PC-3 (cell line): ENCODE measurements at regions not wholly inside any gene's neighbourhood (a gene's known extent, or its start where the extent isn't known, plus 50 kb on each side); places are given as distances from the start of the nearest gene placed in this dataset.

Experiments used
- ATAC-seq: fragments of 200-7000 bp; cut with Tn5 transposase; 2 replicates; pipeline ENCODE4 v1.9.1; 2020; ENCODE audit warnings: mild to moderate bottlenecking, moderate library complexity
- BruUV-seq: library from RNA; stranded (reverse); fragments of 400-500 nt; replicated peaks from 2 replicates; lab custom pipeline; 2021; lab: Mats Ljungman, UMichigan
- CTCF ChIA-PET: fragments of 300-600 bp; sonication (Branson Sonifier 250); formaldehyde crosslinking; loops from one replicate; lab custom pipeline; 2022; ENCODE audit warnings: antibody characterized with exemption; lab: Charles Lee
- POLR2A ChIA-PET: fragments of 300-600 bp; sonication (Branson Sonifier 250); formaldehyde crosslinking; loops from one replicate; lab custom pipeline; 2022; ENCODE audit warnings: antibody characterized with exemption; ENCODE audit not compliant: unreplicated experiment; lab: Charles Lee
- DNase-seq: peaks from one replicate; pipeline ENCODE4 v3.0.0-alpha.2; 2015
- H2AFZ ChIP-seq: fragments of 300-600 bp; sonication (generic); 2 replicates; pipeline ENCODE4 v1.6.0; 2016; ENCODE audit warnings: antibody characterized with exemption, low read length
- H3F3A ChIP-seq: fragments of 300-600 bp; sonication (generic); one replicate; pipeline ENCODE4 v1.6.0; 2017; ENCODE audit warnings: antibody characterized with exemption, low read length, control low read depth, mild to moderate bottlenecking; ENCODE audit not compliant: unreplicated experiment
- H3K27ac ChIP-seq: fragments of 300-600 bp; sonication (generic); 2 replicates; pipeline ENCODE4 v1.5.1; 2016; ENCODE audit warnings: mild to moderate bottlenecking, low read length
- H3K27me3 ChIP-seq: fragments of 300-600 bp; sonication (generic); 2 replicates; pipeline ENCODE4 v1.6.1; 2016; ENCODE audit warnings: low read length, mixed read lengths
- H3K36me3 ChIP-seq: fragments of 300-600 bp; sonication (generic); 2 replicates; pipeline ENCODE4 v1.6.1; 2016; ENCODE audit warnings: low read depth, mixed run types, low read length, mixed read lengths
- H3K4me1 ChIP-seq: fragments of 300-600 bp; sonication (generic); 2 replicates; pipeline ENCODE4 v1.5.1; 2016; ENCODE audit warnings: low read length; ENCODE audit not compliant: insufficient read depth
- H3K4me2 ChIP-seq: fragments of 300-600 bp; sonication (generic); 2 replicates; pipeline ENCODE4 v1.6.0; 2016; ENCODE audit warnings: low read length
- H3K4me3 ChIP-seq: fragments of 300-600 bp; sonication (generic); 2 replicates; pipeline ENCODE4 v1.5.1; 2016; ENCODE audit warnings: mild to moderate bottlenecking, low read length, mixed read lengths
- H3K79me2 ChIP-seq: fragments of 300-600 bp; sonication (generic); 2 replicates; pipeline ENCODE4 v1.6.1; 2017; ENCODE audit warnings: low read length, mixed read lengths
- H3K9ac ChIP-seq: fragments of 300-600 bp; sonication (generic); 2 replicates; pipeline ENCODE4 v1.6.0; 2016; ENCODE audit warnings: mild to moderate bottlenecking, low read length
- H3K9me2 ChIP-seq: fragments of 300-600 bp; sonication (generic); replicated peaks from 2 replicates; pipeline ENCODE4 v1.6.1; 2016; ENCODE audit warnings: mixed run types, low read length, mixed read lengths
- H3K9me3 ChIP-seq: fragments of 300-600 bp; sonication (generic); 2 replicates; pipeline ENCODE4 v1.6.1; 2016; ENCODE audit warnings: low read length, mixed read lengths
- H4K20me1 ChIP-seq: fragments of 300-600 bp; sonication (generic); 2 replicates; pipeline ENCODE4 v1.6.1; 2016; ENCODE audit warnings: low read length, mixed read lengths
- EZH2 ChIP-seq: fragments of 300-600 bp; sonication (generic); IDR thresholded peaks from one replicate; pipeline ENCODE4 v1.6.1; 2017; ENCODE audit warnings: antibody characterized with exemption, mild to moderate bottlenecking, low read length; ENCODE audit not compliant: unreplicated experiment
- EZH2phosphoT487 ChIP-seq: fragments of 300-600 bp; sonication (generic); IDR thresholded peaks from 2 replicates; pipeline ENCODE4 v1.6.1; 2018; ENCODE audit warnings: mild to moderate bottlenecking, antibody characterized with exemption, low read length, borderline replicate concordance
- intact Hi-C: fragments of 100-400 bp; cut with micrococcal nuclease; formaldehyde crosslinking; loops from 2 replicates; pipeline ENCODE4 v1.9.0; 2023
- TF ChIP-seq, protein P1 (sequence below): fragments of 300-600 bp; sonication (generic); conservative IDR thresholded peaks from 2 replicates; pipeline ENCODE4 v1.5.1; 2017; ENCODE audit warnings: antibody characterized with exemption, low read depth, mild to moderate bottlenecking, low read length

DNA sequence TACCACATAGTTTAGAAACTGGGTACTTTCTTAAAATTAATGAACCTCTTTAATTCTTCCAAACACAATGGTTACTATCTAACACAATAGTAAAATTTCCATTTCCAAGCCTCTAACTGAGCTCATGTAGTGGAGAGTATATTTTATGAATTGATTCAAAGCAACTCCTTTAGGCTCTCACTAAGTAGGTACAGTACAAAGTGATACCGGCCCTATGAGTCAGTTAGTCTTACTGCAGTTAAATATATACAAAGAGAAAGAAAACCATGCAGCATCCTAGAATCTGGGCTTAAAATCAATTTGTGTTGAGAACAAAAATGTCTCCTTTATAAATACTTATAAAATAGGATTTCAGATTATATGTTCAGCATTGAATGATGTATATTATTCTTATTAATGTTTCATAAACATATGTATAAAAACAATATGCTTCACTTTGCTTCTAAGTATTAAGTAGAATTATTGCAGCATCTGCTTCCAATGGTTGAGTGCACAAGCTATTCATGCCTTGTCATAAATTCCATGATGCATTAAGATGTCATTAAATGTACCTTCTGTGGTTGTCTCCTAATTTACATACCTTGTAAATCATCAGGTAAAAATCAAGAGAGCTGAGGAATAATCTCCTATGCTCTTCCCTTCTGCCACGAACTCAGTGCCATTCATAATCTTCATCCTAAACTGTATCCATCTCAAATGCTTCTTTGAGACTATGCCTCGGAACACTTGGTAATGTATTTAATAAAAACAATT, 1037.8 kb downstream of the STPG2 start:
- Histone ChIP-seq H3K4me2 (no peak overlapping the region), H3F3A (no peaks in the 10 kb centered on the region), H3K9me3 (no peaks in the 10 kb centered on the region), H3K4me3 (no peak overlapping the region), H3K27me3 (no peaks in the 10 kb centered on the region), H3K9me2 (no peaks in the 10 kb centered on the region), H3K9ac (no peak overlapping the region), H3K27ac (no peak overlapping the region), H3K79me2 (no peaks in the 10 kb centered on the region), H2AFZ (no peak overlapping the region), H4K20me1 (no peaks in the 10 kb centered on the region), H3K4me1 (no peaks in the 10 kb centered on the region), H3K36me3 (no peaks in the 10 kb centered on the region)
- ChIA-PET POLR2A (no interaction called here), CTCF (no interaction called here)
- intact Hi-C loops = no loop called here
- DNase-seq (no peak), ATAC-seq (no peak)
- TF ChIP-seq EZH2 (no peak), EZH2phosphoT487 (no peak)
- TF ChIP-seq, protein P1, sequence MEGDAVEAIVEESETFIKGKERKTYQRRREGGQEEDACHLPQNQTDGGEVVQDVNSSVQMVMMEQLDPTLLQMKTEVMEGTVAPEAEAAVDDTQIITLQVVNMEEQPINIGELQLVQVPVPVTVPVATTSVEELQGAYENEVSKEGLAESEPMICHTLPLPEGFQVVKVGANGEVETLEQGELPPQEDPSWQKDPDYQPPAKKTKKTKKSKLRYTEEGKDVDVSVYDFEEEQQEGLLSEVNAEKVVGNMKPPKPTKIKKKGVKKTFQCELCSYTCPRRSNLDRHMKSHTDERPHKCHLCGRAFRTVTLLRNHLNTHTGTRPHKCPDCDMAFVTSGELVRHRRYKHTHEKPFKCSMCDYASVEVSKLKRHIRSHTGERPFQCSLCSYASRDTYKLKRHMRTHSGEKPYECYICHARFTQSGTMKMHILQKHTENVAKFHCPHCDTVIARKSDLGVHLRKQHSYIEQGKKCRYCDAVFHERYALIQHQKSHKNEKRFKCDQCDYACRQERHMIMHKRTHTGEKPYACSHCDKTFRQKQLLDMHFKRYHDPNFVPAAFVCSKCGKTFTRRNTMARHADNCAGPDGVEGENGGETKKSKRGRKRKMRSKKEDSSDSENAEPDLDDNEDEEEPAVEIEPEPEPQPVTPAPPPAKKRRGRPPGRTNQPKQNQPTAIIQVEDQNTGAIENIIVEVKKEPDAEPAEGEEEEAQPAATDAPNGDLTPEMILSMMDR = no peak
- BruUV-seq = no TSS peak

DNA sequence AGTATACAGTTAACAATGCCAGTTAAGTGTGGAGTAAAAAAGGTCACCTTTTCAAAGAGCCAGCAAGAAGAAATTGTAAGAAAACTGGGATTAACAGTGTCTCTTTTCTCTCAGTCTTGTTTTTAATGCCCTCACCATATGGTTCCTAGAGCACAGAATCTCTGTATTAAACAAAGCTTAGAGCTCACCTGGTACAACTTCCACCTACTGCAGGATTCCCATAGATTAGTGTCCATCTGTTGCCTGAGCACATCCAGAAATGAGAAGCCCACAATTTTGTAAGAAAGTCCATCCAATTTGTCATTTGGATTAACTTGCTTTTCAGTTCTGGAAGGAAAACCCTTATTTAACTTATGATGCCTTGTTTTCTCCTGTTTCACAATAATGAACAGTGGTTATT, 1037.1 kb downstream of the STPG2 start:
- no peaks in the 10 kb centered on the region for H3K9me2 ChIP-seq
- no peak for DNase-seq
- no peak overlapping the region for H2AFZ ChIP-seq
- H3K4me3 ChIP-seq = no peak overlapping the region
- intact Hi-C loops = no loop called here
- no peaks in the 10 kb centered on the region for H3K79me2 ChIP-seq
- H3K9me3 ChIP-seq = no peaks in the 10 kb centered on the region
- no peaks in the 10 kb centered on the region for H3K4me1 ChIP-seq
- ChIA-PET CTCF (no interaction called here), POLR2A (no interaction called here)
- no peaks in the 10 kb centered on the region for H3K36me3 ChIP-seq
- H4K20me1 ChIP-seq = no peaks in the 10 kb centered on the region
- no peaks in the 10 kb centered on the region for H3K27me3 ChIP-seq
- H3K27ac ChIP-seq = no peak overlapping the region
- no peaks in the 10 kb centered on the region for H3F3A ChIP-seq
- TF ChIP-seq EZH2phosphoT487 = no peak
- TF ChIP-seq, protein P1 = no peak
- TF ChIP-seq EZH2 = no peak
- ATAC-seq = no peak
- H3K9ac ChIP-seq = no peak overlapping the region
- no peak overlapping the region for H3K4me2 ChIP-seq
- no TSS peak for BruUV-seq

DNA sequence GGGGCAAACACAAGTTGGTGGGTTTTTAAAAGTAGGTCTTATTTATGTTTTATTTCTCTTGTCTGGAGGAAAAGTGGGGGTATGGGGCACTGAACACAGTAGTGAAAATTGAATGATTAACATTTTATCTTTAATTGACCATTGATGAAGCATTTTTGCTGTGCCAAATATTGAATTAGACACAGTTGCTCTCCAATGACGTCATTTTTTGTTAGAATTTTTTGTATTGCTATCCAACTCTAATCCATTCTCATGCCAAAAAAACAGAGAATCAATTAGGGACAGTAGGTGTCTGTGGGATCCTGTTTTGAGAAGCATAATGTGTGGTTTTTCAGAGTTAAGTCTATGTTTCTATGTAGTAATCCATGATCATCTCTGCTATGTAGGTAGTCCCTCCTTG, 1032.8 kb downstream of the STPG2 start:
- DNase-seq = no peak
- Histone ChIP-seq H3K4me1 (no peaks in the 10 kb centered on the region), H2AFZ (no peak overlapping the region), H3K27ac (no peak overlapping the region), H3K79me2 (no peaks in the 10 kb centered on the region), H3K9me2 (no peaks in the 10 kb centered on the region), H3K27me3 (no peaks in the 10 kb centered on the region), H3K4me3 (no peak overlapping the region), H3K9ac (no peak overlapping the region), H3K9me3 (no peaks in the 10 kb centered on the region), H3K36me3 (no peaks in the 10 kb centered on the region), H4K20me1 (no peaks in the 10 kb centered on the region), H3F3A (no peaks in the 10 kb centered on the region), H3K4me2 (no peak overlapping the region)
- no peak for ATAC-seq
- ChIA-PET POLR2A (no interaction called here), CTCF (no interaction called here)
- intact Hi-C loops = no loop called here
- TF ChIP-seq EZH2phosphoT487 (no peak), EZH2 (no peak)
- TF ChIP-seq, protein P1 = no peak
- no TSS peak for BruUV-seq
